Non-pigmented ciliary epithelial cell (primary cell): ENCODE measurements at regions not wholly inside any gene's neighbourhood (a gene's known extent, or its start where the extent isn't known, plus 50 kb on each side); places are given as distances from the start of the nearest gene placed in this dataset.

Experiments used
- DNase-seq: peaks from one replicate; pipeline ENCODE4 v3.0.0-alpha.2; 2010; ENCODE audit warnings: low read depth

GRCh38 chr3:109532257-109533216 lies 195.2 kb upstream of the DPPA4 start:
- DNase-seq = peak; percentile 65

GRCh38 chr3:109545746-109546145 lies 208.4 kb upstream of the DPPA4 start:
- no peak for DNase-seq

GRCh38 chr3:109548192-109548938 lies 211.0 kb upstream of the DPPA4 start:
- DNase-seq = no peak

- DNase-seq = no peak
Observed at GRCh38 chr3:109553591-109554371, 216.4 kb upstream of the DPPA4 start.

- DNase-seq = no peak
Observed at GRCh38 chr3:109559389-109559788, 222.0 kb upstream of the DPPA4 start.

GRCh38 chr3:109563149-109563548 lies 225.8 kb upstream of the DPPA4 start:
- no peak for DNase-seq

GRCh38 chr3:109569135-109569846 lies 231.9 kb upstream of the DPPA4 start:
- DNase-seq = no peak

- DNase-seq = no peak
Observed at GRCh38 chr3:109570408-109570807, 233.1 kb upstream of the DPPA4 start.

- DNase-seq = no peak
Observed at GRCh38 chr3:109572301-109572700, 235.0 kb upstream of the DPPA4 start.

- no peak for DNase-seq
Observed at GRCh38 chr3:109596991-109597390, 259.6 kb upstream of the DPPA4 start.

GRCh38 chr3:109597444-109597843 lies 260.1 kb upstream of the DPPA4 start:
- DNase-seq = no peak

GRCh38 chr3:109607897-109608296 lies 270.6 kb upstream of the DPPA4 start:
- DNase-seq = no peak

GRCh38 chr3:109608574-109608973 lies 271.2 kb upstream of the DPPA4 start:
- no peak for DNase-seq

GRCh38 chr3:109618766-109619378 lies 281.5 kb upstream of the DPPA4 start:
- DNase-seq = no peak

GRCh38 chr3:109631897-109632296 lies 294.6 kb upstream of the DPPA4 start:
- no peak for DNase-seq

- DNase-seq = peak; percentile 11
Observed at GRCh38 chr3:109640146-109640652, 302.9 kb upstream of the DPPA4 start.

GRCh38 chr3:109642025-109642424 lies 304.7 kb upstream of the DPPA4 start:
- no peak for DNase-seq

GRCh38 chr3:109643590-109643989 lies 306.2 kb upstream of the DPPA4 start:
- peak; percentile 27 for DNase-seq

- DNase-seq = no peak
Observed at GRCh38 chr3:109644332-109644731, 307.0 kb upstream of the DPPA4 start.

GRCh38 chr3:109644746-109645145 lies 307.4 kb upstream of the DPPA4 start:
- DNase-seq = no peak

- DNase-seq = no peak
Observed at GRCh38 chr3:109648027-109648426, 310.7 kb upstream of the DPPA4 start.
